PC-3 (cell line): ENCODE measurements at regions not wholly inside any gene's neighbourhood (a gene's known extent, or its start where the extent isn't known, plus 50 kb on each side); places are given as distances from the start of the nearest gene placed in this dataset.
"Not testable (repeated sequence)": the region's sequence is repeated elsewhere in the genome, so short reads cannot be mapped to it uniquely, and the experiment has no call there.

Experiments
- ATAC-seq: fragments of 200-7000 bp; cut with Tn5 transposase; 2 replicates; pipeline ENCODE4 v1.9.1; 2020; ENCODE audit warnings: mild to moderate bottlenecking, moderate library complexity
- BruUV-seq: library from RNA; stranded (reverse); fragments of 400-500 nt; replicated peaks from 2 replicates; lab custom pipeline; 2021; lab: Mats Ljungman, UMichigan
- CTCF ChIA-PET: fragments of 300-600 bp; sonication (Branson Sonifier 250); formaldehyde crosslinking; loops from one replicate; lab custom pipeline; 2022; ENCODE audit warnings: antibody characterized with exemption; lab: Charles Lee
- POLR2A ChIA-PET: fragments of 300-600 bp; sonication (Branson Sonifier 250); formaldehyde crosslinking; loops from one replicate; lab custom pipeline; 2022; ENCODE audit warnings: antibody characterized with exemption; ENCODE audit not compliant: unreplicated experiment; lab: Charles Lee
- DNase-seq: peaks from one replicate; pipeline ENCODE4 v3.0.0-alpha.2; 2015
- H2AFZ ChIP-seq: fragments of 300-600 bp; sonication (generic); 2 replicates; pipeline ENCODE4 v1.6.0; 2016; ENCODE audit warnings: antibody characterized with exemption, low read length
- H3F3A ChIP-seq: fragments of 300-600 bp; sonication (generic); one replicate; pipeline ENCODE4 v1.6.0; 2017; ENCODE audit warnings: antibody characterized with exemption, low read length, control low read depth, mild to moderate bottlenecking; ENCODE audit not compliant: unreplicated experiment
- H3K27ac ChIP-seq: fragments of 300-600 bp; sonication (generic); 2 replicates; pipeline ENCODE4 v1.5.1; 2016; ENCODE audit warnings: mild to moderate bottlenecking, low read length
- H3K27me3 ChIP-seq: fragments of 300-600 bp; sonication (generic); 2 replicates; pipeline ENCODE4 v1.6.1; 2016; ENCODE audit warnings: low read length, mixed read lengths
- H3K36me3 ChIP-seq: fragments of 300-600 bp; sonication (generic); 2 replicates; pipeline ENCODE4 v1.6.1; 2016; ENCODE audit warnings: low read depth, mixed run types, low read length, mixed read lengths
- H3K4me1 ChIP-seq: fragments of 300-600 bp; sonication (generic); 2 replicates; pipeline ENCODE4 v1.5.1; 2016; ENCODE audit warnings: low read length; ENCODE audit not compliant: insufficient read depth
- H3K4me2 ChIP-seq: fragments of 300-600 bp; sonication (generic); 2 replicates; pipeline ENCODE4 v1.6.0; 2016; ENCODE audit warnings: low read length
- H3K4me3 ChIP-seq: fragments of 300-600 bp; sonication (generic); 2 replicates; pipeline ENCODE4 v1.5.1; 2016; ENCODE audit warnings: mild to moderate bottlenecking, low read length, mixed read lengths
- H3K79me2 ChIP-seq: fragments of 300-600 bp; sonication (generic); 2 replicates; pipeline ENCODE4 v1.6.1; 2017; ENCODE audit warnings: low read length, mixed read lengths
- H3K9ac ChIP-seq: fragments of 300-600 bp; sonication (generic); 2 replicates; pipeline ENCODE4 v1.6.0; 2016; ENCODE audit warnings: mild to moderate bottlenecking, low read length
- H3K9me2 ChIP-seq: fragments of 300-600 bp; sonication (generic); replicated peaks from 2 replicates; pipeline ENCODE4 v1.6.1; 2016; ENCODE audit warnings: mixed run types, low read length, mixed read lengths
- H3K9me3 ChIP-seq: fragments of 300-600 bp; sonication (generic); 2 replicates; pipeline ENCODE4 v1.6.1; 2016; ENCODE audit warnings: low read length, mixed read lengths
- H4K20me1 ChIP-seq: fragments of 300-600 bp; sonication (generic); 2 replicates; pipeline ENCODE4 v1.6.1; 2016; ENCODE audit warnings: low read length, mixed read lengths
- EZH2 ChIP-seq: fragments of 300-600 bp; sonication (generic); IDR thresholded peaks from one replicate; pipeline ENCODE4 v1.6.1; 2017; ENCODE audit warnings: antibody characterized with exemption, mild to moderate bottlenecking, low read length; ENCODE audit not compliant: unreplicated experiment
- EZH2phosphoT487 ChIP-seq: fragments of 300-600 bp; sonication (generic); IDR thresholded peaks from 2 replicates; pipeline ENCODE4 v1.6.1; 2018; ENCODE audit warnings: mild to moderate bottlenecking, antibody characterized with exemption, low read length, borderline replicate concordance
- intact Hi-C: fragments of 100-400 bp; cut with micrococcal nuclease; formaldehyde crosslinking; loops from 2 replicates; pipeline ENCODE4 v1.9.0; 2023
- TF ChIP-seq, protein P1 (sequence below): fragments of 300-600 bp; sonication (generic); conservative IDR thresholded peaks from 2 replicates; pipeline ENCODE4 v1.5.1; 2017; ENCODE audit warnings: antibody characterized with exemption, low read depth, mild to moderate bottlenecking, low read length

DNA sequence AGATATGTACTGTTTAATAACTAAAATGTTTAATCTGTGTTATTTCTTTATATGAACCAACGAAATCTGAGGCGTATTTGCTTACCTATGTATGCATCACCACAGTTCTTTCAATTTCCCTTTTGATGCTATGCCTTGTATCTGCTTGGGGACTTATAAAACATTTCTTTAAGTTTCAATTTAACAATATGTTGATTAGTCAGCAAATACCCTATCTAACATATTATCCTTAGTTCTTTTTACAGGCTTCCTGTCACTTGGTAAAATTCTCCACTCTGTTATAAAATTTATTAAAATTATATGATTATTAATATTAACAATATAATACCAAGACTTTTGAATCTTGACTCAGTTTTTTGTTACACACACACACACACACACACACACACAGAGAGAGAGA, 174.3 kb downstream of the CPS1 start:
- Histone ChIP-seq H3K27ac (no peak overlapping the region), H2AFZ (no peak overlapping the region), H3F3A (no peaks in the 10 kb centered on the region), H3K36me3 (no peaks in the 10 kb centered on the region), H3K9me2 (no peaks in the 10 kb centered on the region), H3K4me3 (no peak overlapping the region), H3K4me2 (no peak overlapping the region), H3K4me1 (no peaks in the 10 kb centered on the region), H4K20me1 (no peaks in the 10 kb centered on the region), H3K79me2 (no peaks in the 10 kb centered on the region), H3K27me3 (peaks cover 5% of the 10 kb centered on the region; the same call in 1 of the 2 replicates), H3K9ac (no peak overlapping the region), H3K9me3 (no peaks in the 10 kb centered on the region)
- intact Hi-C loops: no loop called here
- no TSS peak for BruUV-seq
- TF ChIP-seq EZH2: no peak
- TF ChIP-seq, protein P1, sequence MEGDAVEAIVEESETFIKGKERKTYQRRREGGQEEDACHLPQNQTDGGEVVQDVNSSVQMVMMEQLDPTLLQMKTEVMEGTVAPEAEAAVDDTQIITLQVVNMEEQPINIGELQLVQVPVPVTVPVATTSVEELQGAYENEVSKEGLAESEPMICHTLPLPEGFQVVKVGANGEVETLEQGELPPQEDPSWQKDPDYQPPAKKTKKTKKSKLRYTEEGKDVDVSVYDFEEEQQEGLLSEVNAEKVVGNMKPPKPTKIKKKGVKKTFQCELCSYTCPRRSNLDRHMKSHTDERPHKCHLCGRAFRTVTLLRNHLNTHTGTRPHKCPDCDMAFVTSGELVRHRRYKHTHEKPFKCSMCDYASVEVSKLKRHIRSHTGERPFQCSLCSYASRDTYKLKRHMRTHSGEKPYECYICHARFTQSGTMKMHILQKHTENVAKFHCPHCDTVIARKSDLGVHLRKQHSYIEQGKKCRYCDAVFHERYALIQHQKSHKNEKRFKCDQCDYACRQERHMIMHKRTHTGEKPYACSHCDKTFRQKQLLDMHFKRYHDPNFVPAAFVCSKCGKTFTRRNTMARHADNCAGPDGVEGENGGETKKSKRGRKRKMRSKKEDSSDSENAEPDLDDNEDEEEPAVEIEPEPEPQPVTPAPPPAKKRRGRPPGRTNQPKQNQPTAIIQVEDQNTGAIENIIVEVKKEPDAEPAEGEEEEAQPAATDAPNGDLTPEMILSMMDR: no peak
- TF ChIP-seq EZH2phosphoT487: no peak
- CTCF ChIA-PET: no interaction called here
- DNase-seq: no peak
- no peak for ATAC-seq
- POLR2A ChIA-PET: no interaction called here

GRCh38 chr2:210746826-210747225, 190.4 kb downstream of the CPS1 start:
- H2AFZ ChIP-seq, H3K27me3 ChIP-seq, POLR2A ChIA-PET, H3K27ac ChIP-seq, CTCF ChIA-PET, H3K36me3 ChIP-seq, intact Hi-C loops, H3F3A ChIP-seq, H4K20me1 ChIP-seq, H3K9me3 ChIP-seq, H3K9ac ChIP-seq, DNase-seq, ATAC-seq, BruUV-seq, H3K4me3 ChIP-seq, H3K9me2 ChIP-seq, H3K4me1 ChIP-seq, H3K79me2 ChIP-seq, H3K4me2 ChIP-seq: not testable (repeated sequence)

GRCh38 chr2:210752532-210752931, 196.1 kb downstream of the CPS1 start:
- ChIA-PET POLR2A (no interaction called here), CTCF (no interaction called here)
- DNase-seq (no peak), ATAC-seq (no peak)
- no peaks in the 10 kb centered on the region for H3K36me3 ChIP-seq
- H3K9me2 ChIP-seq: no peaks in the 10 kb centered on the region
- intact Hi-C loops: no loop called here
- no peaks in the 10 kb centered on the region for H3K4me1 ChIP-seq
- no peak overlapping the region for H3K9ac ChIP-seq
- H3F3A ChIP-seq: no peaks in the 10 kb centered on the region
- no peaks in the 10 kb centered on the region for H3K9me3 ChIP-seq
- no peak overlapping the region for H3K27ac ChIP-seq
- no peak overlapping the region for H3K4me2 ChIP-seq
- no TSS peak for BruUV-seq
- H2AFZ ChIP-seq: no peak overlapping the region
- no peak overlapping the region for H3K4me3 ChIP-seq
- H3K27me3 ChIP-seq: peaks cover 34% of the 10 kb centered on the region
- no peaks in the 10 kb centered on the region for H4K20me1 ChIP-seq
- TF ChIP-seq EZH2phosphoT487: no peak
- no peak for TF ChIP-seq EZH2
- TF ChIP-seq, protein P1: no peak
- no peaks in the 10 kb centered on the region for H3K79me2 ChIP-seq
